ENCODE measurements at regions not wholly inside any gene's neighbourhood (a gene's known extent, or its start where the extent isn't known, plus 50 kb on each side); places are given as distances from the start of the nearest gene placed in this dataset.

GRCh38 chrX:120774606-120775005, 101.1 kb downstream of the CT47B1 start:
- H3K36me3 Mint-ChIP-seq (ENCODE audit: low read depth): no peaks in the 10 kb centered on the region
- peaks cover 17% of the 10 kb centered on the region for H3K9me3 Mint-ChIP-seq
- H3K27me3 Mint-ChIP-seq (ENCODE audit: low read depth, poor library complexity): no peaks in the 10 kb centered on the region
- TF ChIP-seq CTCF (IDR thresholded peaks at IDR 0.05): no peak
- H3K4me3 Mint-ChIP-seq: no peak overlapping the region
- DNase-seq: no peak
- no peaks in the 10 kb centered on the region for H3K4me1 Mint-ChIP-seq
- no peak overlapping the region for H3K27ac Mint-ChIP-seq

DNA sequence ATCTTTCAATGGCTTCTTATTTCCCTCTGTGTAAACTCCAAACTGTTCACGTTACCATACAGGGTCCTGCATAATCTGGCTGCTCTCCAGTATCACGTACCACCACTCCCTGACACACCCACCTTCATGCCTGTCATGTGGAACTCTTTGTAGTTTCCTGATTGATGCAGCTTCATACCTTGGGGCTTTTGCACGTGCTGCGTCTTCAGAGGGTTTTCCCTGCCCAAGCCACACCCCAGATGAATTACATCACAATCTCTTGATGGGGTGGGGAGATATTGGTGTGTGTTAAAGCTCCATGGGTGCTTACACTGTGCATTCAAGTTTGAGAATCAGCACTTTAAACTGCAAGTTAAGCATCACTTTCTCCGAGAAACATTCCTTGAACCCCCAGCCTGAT, 101.9 kb downstream of the CT47B1 start:
- no peak for DNase-seq
- no peak for TF ChIP-seq CTCF (IDR thresholded peaks at IDR 0.05)
- Mint-ChIP-seq H3K4me3 (no peak overlapping the region), H3K4me1 (no peaks in the 10 kb centered on the region), H3K27ac (no peak overlapping the region), H3K9me3 (peaks cover 17% of the 10 kb centered on the region), H3K27me3 (ENCODE audit: low read depth, poor library complexity) (no peaks in the 10 kb centered on the region), H3K36me3 (ENCODE audit: low read depth) (no peaks in the 10 kb centered on the region)

- no peaks in the 10 kb centered on the region for H3K27me3 Mint-ChIP-seq (ENCODE audit: low read depth, poor library complexity)
- H3K4me3 Mint-ChIP-seq: no peak overlapping the region
- TF ChIP-seq CTCF (IDR thresholded peaks at IDR 0.05): no peak
- H3K36me3 Mint-ChIP-seq (ENCODE audit: low read depth): no peaks in the 10 kb centered on the region
- H3K9me3 Mint-ChIP-seq: peaks cover 14% of the 10 kb centered on the region
- no peaks in the 10 kb centered on the region for H3K4me1 Mint-ChIP-seq
- no peak overlapping the region for H3K27ac Mint-ChIP-seq
- DNase-seq: no peak
These were observed 105.9 kb downstream of the CT47B1 start for GRCh38 chrX:120769576-120770341.

DNA sequence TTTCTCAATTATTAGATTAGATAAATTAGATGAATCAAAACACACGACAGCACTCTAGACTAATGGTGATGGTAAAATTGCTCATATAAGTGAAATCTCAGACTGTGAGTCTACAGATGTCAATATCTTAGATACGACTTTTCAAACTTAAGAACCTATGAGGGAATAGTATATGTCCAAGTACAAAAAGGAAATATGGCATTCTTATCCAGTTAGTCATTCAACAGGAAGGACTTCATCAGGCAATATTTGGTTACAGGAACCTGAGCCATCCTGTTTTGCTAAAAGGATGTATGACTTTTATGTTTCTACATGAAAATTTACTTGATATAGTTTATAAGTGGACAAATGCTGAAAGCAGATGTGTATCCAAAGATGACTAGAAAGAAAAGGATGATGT, 107.0 kb downstream of the CT47B1 start:
- Mint-ChIP-seq H3K9me3 (peaks cover 8% of the 10 kb centered on the region), H3K4me1 (no peaks in the 10 kb centered on the region), H3K4me3 (no peak overlapping the region), H3K27ac (no peak overlapping the region), H3K36me3 (ENCODE audit: low read depth) (no peaks in the 10 kb centered on the region), H3K27me3 (ENCODE audit: low read depth, poor library complexity) (peaks cover 4% of the 10 kb centered on the region)
- DNase-seq: no peak
- TF ChIP-seq CTCF (IDR thresholded peaks at IDR 0.05): no peak

GRCh38 chrX:120768254-120768653, 107.4 kb downstream of the CT47B1 start:
- Mint-ChIP-seq H3K9me3 (peaks cover 4% of the 10 kb centered on the region), H3K27me3 (ENCODE audit: low read depth, poor library complexity) (peaks cover 4% of the 10 kb centered on the region), H3K4me3 (no peak overlapping the region), H3K27ac (no peak overlapping the region), H3K36me3 (ENCODE audit: low read depth) (no peaks in the 10 kb centered on the region), H3K4me1 (no peaks in the 10 kb centered on the region)
- TF ChIP-seq CTCF (IDR thresholded peaks at IDR 0.05): no peak
- no peak for DNase-seq

GRCh38 chrX:120763269-120763668, 112.4 kb downstream of the CT47B1 start:
- Mint-ChIP-seq H3K4me3 (no peak overlapping the region), H3K9me3 (peaks cover 17% of the 10 kb centered on the region), H3K27ac (no peak overlapping the region), H3K27me3 (ENCODE audit: low read depth, poor library complexity) (peaks cover 7% of the 10 kb centered on the region), H3K4me1 (peaks cover 8% of the 10 kb centered on the region), H3K36me3 (ENCODE audit: low read depth) (no peaks in the 10 kb centered on the region)
- DNase-seq: no peak
- no peak for TF ChIP-seq CTCF (IDR thresholded peaks at IDR 0.05)

Measured in nephron progenitor cell (in vitro differentiated cells).